ENCODE measurements at regions not wholly inside any gene's neighbourhood (a gene's known extent, or its start where the extent isn't known, plus 50 kb on each side); places are given as distances from the start of the nearest gene placed in this dataset.
A peak's percentile ranks its signal among the peaks of the same experiment; 100 is the strongest.

- Histone ChIP-seq H3K4me1 (peaks cover 0 to 12% (median 6%) of the 10 kb centered on the region in 4 donors), H3K9me3 (no peaks in the 10 kb centered on the region), H3K27me3 (no peaks in the 10 kb centered on the region), H3K27ac (no peak overlapping the region), H3K4me3 (no peak overlapping the region), H3K36me3 (no peaks in the 10 kb centered on the region)
- no peak for DNase-seq
- no peak for TF ChIP-seq EP300 (IDR thresholded peaks at IDR 0.05; ENCODE audit: low read depth)
- TF ChIP-seq CTCF (IDR thresholded peaks at IDR 0.05), result no peak
- no peak for TF ChIP-seq POLR2AphosphoS5 (IDR thresholded peaks at IDR 0.05)
- TF ChIP-seq POLR2A (IDR thresholded peaks at IDR 0.05), result no peak
- WGBS, 2 donors (ENCODE audit: low coverage in 1 of 2), result 33 to 46% methylated on average over 1 to 4 of the region's 4 CpGs
- in situ Hi-C loops (cut with MboI; ENCODE audit: low pct_ligation_motif_present in 1 of 4, low pct_unique_long_range_greater_than_20kb in 1 of 4, low sequenced_read_pairs in 3 of 4) (no loop called here), intact Hi-C loops (cut with DNase I; ENCODE audit: low total_unique reads) (no loop called here)
These were observed 116.4 kb downstream of the GADD45G start for GRCh38 chr9:89721176-89721700.

- Histone ChIP-seq H3K27me3 (no peaks in the 10 kb centered on the region), H3K4me1 (peaks cover 0 to 12% (median 6%) of the 10 kb centered on the region in 4 donors), H3K9me3 (no peaks in the 10 kb centered on the region), H3K27ac (peak overlapping the region in 1 of 4 donors; percentile 4), H3K4me3 (no peak overlapping the region), H3K36me3 (no peaks in the 10 kb centered on the region)
- in situ Hi-C loops (cut with MboI; ENCODE audit: low pct_ligation_motif_present in 1 of 4, low pct_unique_long_range_greater_than_20kb in 1 of 4, low sequenced_read_pairs in 3 of 4), result no loop called here
- DNase-seq, result no peak
- intact Hi-C loops (cut with DNase I; ENCODE audit: low total_unique reads), result no loop called here
- TF ChIP-seq CTCF (IDR thresholded peaks at IDR 0.05), result no peak
- TF ChIP-seq EP300 (IDR thresholded peaks at IDR 0.05; ENCODE audit: low read depth), result no peak
- no peak for TF ChIP-seq POLR2A (IDR thresholded peaks at IDR 0.05)
- TF ChIP-seq POLR2AphosphoS5 (IDR thresholded peaks at IDR 0.05), result no peak
- 90 to 93% methylated on average over 3 to 9 of the region's 9 CpGs for WGBS, 2 donors (ENCODE audit: low coverage in 1 of 2)
These were observed 117.2 kb downstream of the GADD45G start for GRCh38 chr9:89721971-89722530.

- TF ChIP-seq POLR2A (IDR thresholded peaks at IDR 0.05) (no peak), POLR2AphosphoS5 (IDR thresholded peaks at IDR 0.05) (no peak), EP300 (IDR thresholded peaks at IDR 0.05; ENCODE audit: low read depth) (no peak), CTCF (IDR thresholded peaks at IDR 0.05) (no peak)
- in situ Hi-C loops (cut with MboI; ENCODE audit: low pct_ligation_motif_present in 1 of 4, low pct_unique_long_range_greater_than_20kb in 1 of 4, low sequenced_read_pairs in 3 of 4) (no loop called here), intact Hi-C loops (cut with DNase I; ENCODE audit: low total_unique reads) (no loop called here)
- Histone ChIP-seq H3K4me1 (peaks cover 0 to 12% (median 6%) of the 10 kb centered on the region in 4 donors), H3K4me3 (no peak overlapping the region), H3K27me3 (no peaks in the 10 kb centered on the region), H3K36me3 (no peaks in the 10 kb centered on the region), H3K27ac (no peak overlapping the region), H3K9me3 (no peaks in the 10 kb centered on the region)
- WGBS, 2 donors (ENCODE audit: low coverage in 1 of 2), result 60 to 83% methylated on average over 1 to 6 of the region's 6 CpGs
- DNase-seq, result no peak
These were observed 117.9 kb downstream of the GADD45G start for GRCh38 chr9:89722712-89723111.

- intact Hi-C loops (cut with DNase I; ENCODE audit: low total_unique reads), result no loop called here
- no peaks in the 10 kb centered on the region for H3K27me3 ChIP-seq
- H3K4me3 ChIP-seq, result no peak overlapping the region
- 34 to 86% methylated on average over 1 to 3 of the region's 3 CpGs for WGBS, 2 donors (ENCODE audit: low coverage in 1 of 2)
- H3K9me3 ChIP-seq, result no peaks in the 10 kb centered on the region
- in situ Hi-C loops (cut with MboI; ENCODE audit: low pct_ligation_motif_present in 1 of 4, low pct_unique_long_range_greater_than_20kb in 1 of 4, low sequenced_read_pairs in 3 of 4), result no loop called here
- no peaks in the 10 kb centered on the region for H3K36me3 ChIP-seq
- H3K27ac ChIP-seq, result no peak overlapping the region
- TF ChIP-seq CTCF (IDR thresholded peaks at IDR 0.05), result no peak
- no peak for TF ChIP-seq POLR2A (IDR thresholded peaks at IDR 0.05)
- TF ChIP-seq EP300 (IDR thresholded peaks at IDR 0.05; ENCODE audit: low read depth), result no peak
- TF ChIP-seq POLR2AphosphoS5 (IDR thresholded peaks at IDR 0.05), result no peak
- H3K4me1 ChIP-seq, result peaks cover 0 to 12% (median 6%) of the 10 kb centered on the region in 4 donors
- DNase-seq, result no peak
These were observed 118.8 kb downstream of the GADD45G start for GRCh38 chr9:89723469-89724100.
